Parathyroid adenoma (tissue), 2 donors: ENCODE measurements at regions not wholly inside any gene's neighbourhood (a gene's known extent, or its start where the extent isn't known, plus 50 kb on each side); places are given as distances from the start of the nearest gene placed in this dataset.

Source experiments
- H2AFZ ChIP-seq: fragments of 300-600 bp; sonication (generic); one replicate; pipeline ENCODE4 v1.7.0; 2017; ENCODE audit warnings: antibody characterized with exemption, mild to moderate bottlenecking
- H3K27ac ChIP-seq: fragments of 300-600 bp; sonication (generic); one replicate; pipeline ENCODE4 v1.7.0; 2017
- H3K27me3 ChIP-seq: fragments of 300-600 bp; sonication (generic); one replicate; pipeline ENCODE4 v1.7.0; 2017; ENCODE audit warnings: low read length; ENCODE audit not compliant: control insufficient read depth, insufficient read depth
- H3K36me3 ChIP-seq: fragments of 300-600 bp; sonication (generic); one replicate; pipeline ENCODE4 v1.7.0; 2017; ENCODE audit warnings: low read length; ENCODE audit not compliant: control insufficient read depth, insufficient read depth
- H3K4me1 ChIP-seq: fragments of 300-600 bp; sonication (generic); one replicate; pipeline ENCODE4 v1.7.0; 2017; ENCODE audit warnings: control low read depth
- H3K4me2 ChIP-seq: fragments of 300-600 bp; sonication (generic); one replicate; pipeline ENCODE4 v1.7.0; 2017; ENCODE audit warnings: low read length
- H3K4me3 ChIP-seq: fragments of 300-600 bp; sonication (generic); one replicate; pipeline ENCODE4 v1.7.0; 2017; ENCODE audit warnings: low read depth, low read length
- H3K79me2 ChIP-seq: fragments of 300-600 bp; sonication (generic); one replicate; pipeline ENCODE4 v1.7.0; 2017; ENCODE audit warnings: control low read depth
- H3K9ac ChIP-seq: fragments of 300-600 bp; sonication (generic); one replicate; pipeline ENCODE4 v1.7.0; 2017; ENCODE audit warnings: mild to moderate bottlenecking
- H3K9me3 ChIP-seq: fragments of 300-600 bp; sonication (generic); one replicate; pipeline ENCODE4 v1.7.0; 2017; ENCODE audit warnings: low read length; ENCODE audit not compliant: control insufficient read depth
- TF ChIP-seq, protein P1 (sequence below): fragments of 300-600 bp; sonication (generic); IDR thresholded peaks from one replicate; pipeline ENCODE4 v1.7.0; 2017; ENCODE audit warnings: antibody characterized with exemption, mild to moderate bottlenecking
- donor health status: primary hyperparathyroidism.

DNA sequence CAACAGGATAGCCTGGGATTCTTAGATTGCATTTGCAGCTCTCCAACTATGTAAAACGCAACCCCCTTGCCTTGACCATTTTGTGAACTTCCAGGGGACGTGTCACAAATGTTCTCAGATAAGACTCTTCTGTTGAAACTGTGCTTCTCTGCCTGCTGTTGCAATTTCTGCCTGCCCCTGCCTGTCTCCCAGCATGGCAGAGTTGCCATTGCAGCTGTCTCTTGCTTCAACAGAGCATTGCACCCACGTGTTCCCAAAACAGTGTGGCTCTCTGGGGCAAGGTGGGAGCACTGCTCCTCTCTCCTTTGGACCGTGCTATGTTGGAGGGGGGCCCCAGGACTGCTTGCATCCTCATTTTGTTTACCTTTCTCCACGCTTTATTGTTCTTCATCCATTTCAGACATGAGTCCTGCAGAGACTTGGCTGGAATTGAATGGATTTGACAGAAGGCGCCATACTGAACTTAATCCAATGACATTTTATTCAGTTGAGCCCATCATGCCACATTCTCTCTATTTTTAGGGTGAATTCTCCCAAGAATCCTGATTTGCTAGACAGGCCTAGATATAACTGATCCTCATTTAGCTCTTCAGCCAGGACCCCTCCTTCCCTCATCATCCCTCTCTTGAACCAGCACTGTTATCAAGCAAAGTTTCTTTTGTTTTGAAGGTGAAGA lies 90.7 kb downstream of the MAT2B start:
- Histone ChIP-seq H3K4me1 (no peaks in the 10 kb centered on the region), H3K79me2 (no peaks in the 10 kb centered on the region), H3K27me3 (no peaks in the 10 kb centered on the region), H3K4me3 (no peak overlapping the region), H3K36me3 (no peaks in the 10 kb centered on the region), H3K9ac (no peak overlapping the region), H3K4me2 (no peak overlapping the region), H3K27ac (no peak overlapping the region), H2AFZ (no peak overlapping the region), H3K9me3 (no peaks in the 10 kb centered on the region)
- TF ChIP-seq, protein P1, sequence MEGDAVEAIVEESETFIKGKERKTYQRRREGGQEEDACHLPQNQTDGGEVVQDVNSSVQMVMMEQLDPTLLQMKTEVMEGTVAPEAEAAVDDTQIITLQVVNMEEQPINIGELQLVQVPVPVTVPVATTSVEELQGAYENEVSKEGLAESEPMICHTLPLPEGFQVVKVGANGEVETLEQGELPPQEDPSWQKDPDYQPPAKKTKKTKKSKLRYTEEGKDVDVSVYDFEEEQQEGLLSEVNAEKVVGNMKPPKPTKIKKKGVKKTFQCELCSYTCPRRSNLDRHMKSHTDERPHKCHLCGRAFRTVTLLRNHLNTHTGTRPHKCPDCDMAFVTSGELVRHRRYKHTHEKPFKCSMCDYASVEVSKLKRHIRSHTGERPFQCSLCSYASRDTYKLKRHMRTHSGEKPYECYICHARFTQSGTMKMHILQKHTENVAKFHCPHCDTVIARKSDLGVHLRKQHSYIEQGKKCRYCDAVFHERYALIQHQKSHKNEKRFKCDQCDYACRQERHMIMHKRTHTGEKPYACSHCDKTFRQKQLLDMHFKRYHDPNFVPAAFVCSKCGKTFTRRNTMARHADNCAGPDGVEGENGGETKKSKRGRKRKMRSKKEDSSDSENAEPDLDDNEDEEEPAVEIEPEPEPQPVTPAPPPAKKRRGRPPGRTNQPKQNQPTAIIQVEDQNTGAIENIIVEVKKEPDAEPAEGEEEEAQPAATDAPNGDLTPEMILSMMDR: no peak

DNA sequence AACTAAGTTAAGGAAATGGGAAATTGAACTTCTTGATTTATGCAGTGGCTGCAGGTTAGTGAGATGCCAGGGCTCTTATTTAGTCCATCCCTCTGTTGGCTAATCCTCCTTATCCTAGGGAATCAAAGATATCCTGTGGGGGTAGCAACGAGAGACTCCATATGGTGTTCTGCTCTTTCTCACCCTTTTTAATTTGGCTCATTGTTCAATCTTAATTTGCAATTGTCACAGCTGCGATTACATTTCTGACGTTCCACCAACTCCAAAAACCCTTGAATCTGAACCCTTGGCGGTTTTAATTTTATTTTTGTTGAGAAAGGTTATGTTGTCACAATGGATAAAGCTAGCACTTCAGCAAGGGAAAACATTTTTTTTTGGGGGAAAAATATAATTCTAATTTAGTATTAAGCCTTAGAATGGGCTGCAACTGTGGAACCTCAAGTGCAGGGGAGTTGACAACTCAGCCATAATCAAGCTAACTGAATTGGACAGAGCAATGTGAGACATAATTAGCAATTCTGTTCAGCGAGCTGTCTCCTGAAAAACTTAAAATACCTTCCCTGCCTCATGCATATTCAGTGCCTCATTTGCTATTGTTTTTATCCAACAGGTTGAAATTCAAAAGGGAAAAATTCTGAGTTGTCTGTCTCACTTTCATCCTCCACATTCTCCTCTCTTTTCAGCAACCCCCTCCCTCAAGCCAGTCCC lies 91.3 kb downstream of the MAT2B start:
- H3K27ac ChIP-seq: no peak overlapping the region
- no peaks in the 10 kb centered on the region for H3K4me1 ChIP-seq
- H3K36me3 ChIP-seq: no peaks in the 10 kb centered on the region
- H3K27me3 ChIP-seq: no peaks in the 10 kb centered on the region
- no peak overlapping the region for H2AFZ ChIP-seq
- TF ChIP-seq, protein P1: no peak
- H3K4me2 ChIP-seq: no peak overlapping the region
- no peaks in the 10 kb centered on the region for H3K9me3 ChIP-seq
- no peak overlapping the region for H3K4me3 ChIP-seq
- H3K9ac ChIP-seq: no peak overlapping the region
- H3K79me2 ChIP-seq: no peaks in the 10 kb centered on the region

DNA sequence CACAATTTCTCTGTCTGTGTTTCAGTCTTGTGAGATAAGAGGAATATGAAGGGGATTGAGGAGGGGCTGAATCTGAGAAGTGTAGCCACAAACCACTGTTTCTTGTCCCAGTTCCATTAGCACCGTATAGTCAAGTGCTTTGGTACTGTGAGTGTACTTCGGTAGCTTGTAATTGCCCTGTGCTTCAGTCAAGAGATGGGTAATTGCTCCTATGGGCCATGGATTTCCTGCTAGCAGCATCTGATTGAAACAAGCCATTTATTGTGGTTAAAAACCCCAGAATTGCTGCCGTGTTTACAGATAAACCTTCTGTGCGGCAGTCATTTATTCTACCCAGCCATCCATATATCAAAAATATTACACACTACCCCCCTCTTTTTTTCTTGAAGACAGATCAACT lies 98.6 kb downstream of the MAT2B start:
- TF ChIP-seq, protein P1: no peak
- Histone ChIP-seq H3K36me3 (no peaks in the 10 kb centered on the region), H3K9ac (no peak overlapping the region), H3K27ac (no peak overlapping the region), H3K4me1 (no peaks in the 10 kb centered on the region), H3K4me3 (no peak overlapping the region), H3K9me3 (no peaks in the 10 kb centered on the region), H2AFZ (no peak overlapping the region), H3K27me3 (no peaks in the 10 kb centered on the region), H3K79me2 (no peaks in the 10 kb centered on the region), H3K4me2 (no peak overlapping the region)

DNA sequence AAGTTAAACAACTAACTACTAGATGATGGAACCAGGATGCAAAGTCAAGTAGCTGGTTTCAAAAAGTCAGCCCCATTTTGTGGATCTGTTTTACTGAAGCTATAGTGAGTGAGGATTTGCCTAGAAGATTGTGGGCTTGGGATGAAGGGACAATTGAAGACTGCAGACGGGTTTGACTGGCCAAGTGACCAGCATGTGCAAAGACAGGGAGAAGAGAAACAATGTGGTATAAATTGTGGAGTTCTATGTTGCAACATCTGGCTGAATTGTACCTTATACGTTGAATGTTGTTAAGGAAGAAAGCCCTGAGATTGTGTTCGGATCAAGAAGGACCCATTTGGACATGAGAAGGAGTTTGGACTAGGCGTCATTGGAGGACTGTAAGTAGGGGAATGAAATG lies 101.8 kb downstream of the MAT2B start:
- H3K4me1 ChIP-seq: no peaks in the 10 kb centered on the region
- H3K27me3 ChIP-seq: no peaks in the 10 kb centered on the region
- no peaks in the 10 kb centered on the region for H3K79me2 ChIP-seq
- H3K36me3 ChIP-seq: no peaks in the 10 kb centered on the region
- no peak overlapping the region for H2AFZ ChIP-seq
- no peak overlapping the region for H3K4me3 ChIP-seq
- H3K27ac ChIP-seq: no peak overlapping the region
- H3K4me2 ChIP-seq: no peak overlapping the region
- TF ChIP-seq, protein P1: no peak
- H3K9me3 ChIP-seq: no peaks in the 10 kb centered on the region
- no peak overlapping the region for H3K9ac ChIP-seq

DNA sequence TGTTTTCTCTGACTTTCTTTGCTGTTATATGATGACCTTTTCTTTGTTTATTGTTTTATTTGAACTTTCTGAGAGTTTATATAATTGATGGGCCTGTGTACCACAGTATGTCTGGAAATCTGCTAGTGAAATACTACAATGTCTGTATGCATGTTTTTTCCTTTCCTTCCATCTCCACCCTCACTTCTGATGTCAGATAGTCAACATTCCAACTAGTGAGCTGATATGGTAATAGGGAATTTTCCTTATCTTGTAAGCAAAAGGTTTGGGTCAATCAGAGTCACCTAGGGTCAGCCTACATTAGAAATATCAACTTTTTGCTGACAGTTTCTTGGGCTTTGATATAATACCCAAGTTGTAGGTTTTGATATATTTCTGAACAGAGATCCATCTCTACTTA lies 103.2 kb downstream of the MAT2B start:
- H3K36me3 ChIP-seq: no peaks in the 10 kb centered on the region
- no peaks in the 10 kb centered on the region for H3K9me3 ChIP-seq
- H3K4me2 ChIP-seq: no peak overlapping the region
- H3K4me3 ChIP-seq: no peak overlapping the region
- H3K27me3 ChIP-seq: no peaks in the 10 kb centered on the region
- TF ChIP-seq, protein P1: no peak
- H3K27ac ChIP-seq: no peak overlapping the region
- H2AFZ ChIP-seq: no peak overlapping the region
- H3K9ac ChIP-seq: no peak overlapping the region
- H3K4me1 ChIP-seq: no peaks in the 10 kb centered on the region
- H3K79me2 ChIP-seq: no peaks in the 10 kb centered on the region
